HEK293 (cell line): ENCODE measurements at regions not wholly inside any gene's neighbourhood (a gene's known extent, or its start where the extent isn't known, plus 50 kb on each side); places are given as distances from the start of the nearest gene placed in this dataset.

Experiments used
- CTCF ChIA-PET: fragments of 350-600 bp; formaldehyde crosslinking; extraction: SDS; loops from one replicate; lab custom pipeline; 2021; ENCODE audit warnings: antibody characterized with exemption; lab: Yijun Ruan, JAX
- POLR2A ChIA-PET: fragments of 300-600 bp; formaldehyde crosslinking; extraction: SDS; loops from one replicate; lab custom pipeline; 2020; ENCODE audit warnings: antibody characterized with exemption, inconsistent platforms; lab: Yijun Ruan, JAX
- H3K27ac ChIP-seq: fragments of 200-500 bp; sonication (Bioruptor generic); 2 replicates; pipeline ENCODE4 v1.5.1; 2014; ENCODE audit warnings: low read depth, low read length, control low read depth, inconsistent platforms; ENCODE audit errors: extremely low read depth
- H3K36me3 ChIP-seq, 2 experiments: fragments of 200-500 bp in 1 of 2; sonication (Bioruptor generic) in 1 of 2; 1 replicate in 1 of 2; 2 replicates in 1 of 2; pipeline ENCODE4 v1.5.1; 2014 to 2017; ENCODE audit warnings: inconsistent platforms in 2 of 2, low read length in 2 of 2; ENCODE audit not compliant: control insufficient read depth in 2 of 2, insufficient read depth in 1 of 2
- H3K4me1 ChIP-seq: fragments of 200-500 bp; sonication (Bioruptor generic); 2 replicates; pipeline ENCODE4 v1.5.1; 2014; ENCODE audit warnings: mild to moderate bottlenecking, low read length, inconsistent platforms; ENCODE audit not compliant: control insufficient read depth, insufficient read depth
- H3K4me3 ChIP-seq: 2 replicates; pipeline ENCODE4 v1.5.1; 2011; ENCODE audit warnings: low read depth, mild to moderate bottlenecking, control low read depth, low read length, moderate library complexity
- H3K9me3 ChIP-seq: fragments of 200-500 bp; sonication (Bioruptor generic); 2 replicates; pipeline ENCODE4 v1.5.1; 2014; ENCODE audit warnings: low read depth, low read length, inconsistent platforms; ENCODE audit not compliant: control insufficient read depth, insufficient read depth
- BCL11B ChIP-seq: fragments of 450-650 bp; formaldehyde crosslinking; IDR thresholded peaks from 2 replicates; pipeline ENCODE4 v1.5.1; 2016; ENCODE audit warnings: low read depth, missing biosample characterization, missing genetic modification characterization
- KLF7 ChIP-seq: fragments of 450-650 bp; formaldehyde crosslinking; IDR thresholded peaks from 2 replicates; pipeline ENCODE4 v1.5.1; 2016; ENCODE audit warnings: missing biosample characterization, missing genetic modification characterization, borderline replicate concordance
- MEIS1 ChIP-seq: sonication (generic); formaldehyde crosslinking; IDR thresholded peaks from 2 replicates; pipeline ENCODE4 v1.8.1; 2022; ENCODE audit warnings: missing genetic modification reagents, mild to moderate bottlenecking, borderline replicate concordance
- SP7 ChIP-seq: fragments of 450-650 bp; formaldehyde crosslinking; IDR thresholded peaks from 2 replicates; pipeline ENCODE4 v1.5.1; 2016; ENCODE audit warnings: missing biosample characterization, missing genetic modification characterization
- TCF7L2 ChIP-seq: IDR thresholded peaks from 2 replicates; pipeline ENCODE4 v1.6.1; 2011; ENCODE audit warnings: low read depth, mild to moderate bottlenecking, inconsistent platforms, low read length, moderate library complexity, borderline replicate concordance
- YY2 ChIP-seq: fragments of 450-650 bp; formaldehyde crosslinking; IDR thresholded peaks from 2 replicates; pipeline ENCODE4 v1.5.1; 2016; ENCODE audit warnings: missing biosample characterization, missing genetic modification characterization
- ZBTB8A ChIP-seq: fragments of 450-650 bp; formaldehyde crosslinking; IDR thresholded peaks from 2 replicates; pipeline ENCODE4 v1.5.1; 2016; ENCODE audit warnings: missing biosample characterization, missing genetic modification characterization
- ZNF121 ChIP-seq: fragments of 450-650 bp; formaldehyde crosslinking; IDR thresholded peaks from 2 replicates; pipeline ENCODE4 v1.5.1; 2016; ENCODE audit warnings: missing biosample characterization, missing genetic modification characterization
- ZNF157 ChIP-seq: fragments of 450-650 bp; formaldehyde crosslinking; IDR thresholded peaks from 2 replicates; pipeline ENCODE4 v1.5.1; 2016; ENCODE audit warnings: missing biosample characterization, missing genetic modification characterization
- ZNF184 ChIP-seq: fragments of 450-650 bp; IDR thresholded peaks from 2 replicates; pipeline ENCODE4 v1.5.1; 2018; ENCODE audit warnings: missing biosample characterization, mild to moderate bottlenecking, missing genetic modification characterization
- ZNF2 ChIP-seq: fragments of 450-650 bp; formaldehyde crosslinking; IDR thresholded peaks from 2 replicates; pipeline ENCODE4 v1.5.1; 2016; ENCODE audit warnings: missing biosample characterization, missing genetic modification characterization
- ZNF274 ChIP-seq, 2 experiments: fragments of 200-500 bp in 1 of 2; fragments of 450-650 bp in 1 of 2; sonication (Bioruptor generic) in 1 of 2; formaldehyde crosslinking in 1 of 2; IDR thresholded peaks; 2 replicates each; pipeline versions ENCODE4 v1.5.1 to v1.6.1; 2014 to 2016; ENCODE audit warnings: borderline replicate concordance in 1 of 2, inconsistent platforms in 1 of 2, low read length in 1 of 2, missing biosample characterization in 1 of 2, missing genetic modification characterization in 1 of 2
- ZNF404 ChIP-seq: fragments of 450-650 bp; formaldehyde crosslinking; IDR thresholded peaks from 2 replicates; pipeline ENCODE4 v1.5.1; 2017; ENCODE audit warnings: missing biosample characterization, missing genetic modification characterization
- ZNF560 ChIP-seq: fragments of 450-650 bp; formaldehyde crosslinking; IDR thresholded peaks from 2 replicates; pipeline ENCODE4 v1.5.1; 2017; ENCODE audit warnings: missing biosample characterization, missing genetic modification characterization, borderline replicate concordance
- ZNF571 ChIP-seq: fragments of 450-650 bp; formaldehyde crosslinking; IDR thresholded peaks from 2 replicates; pipeline ENCODE4 v1.5.0; 2017; ENCODE audit warnings: missing biosample characterization, missing genetic modification characterization
- ZNF629 ChIP-seq: fragments of 450-650 bp; formaldehyde crosslinking; IDR thresholded peaks from 2 replicates; pipeline ENCODE4 v1.5.1; 2017; ENCODE audit warnings: missing biosample characterization, missing genetic modification characterization
- ZNF707 ChIP-seq: fragments of 450-650 bp; formaldehyde crosslinking; IDR thresholded peaks from 2 replicates; pipeline ENCODE4 v1.5.1; 2016; ENCODE audit warnings: missing biosample characterization, missing genetic modification characterization
- ZNF76 ChIP-seq: fragments of 450-650 bp; formaldehyde crosslinking; IDR thresholded peaks from 2 replicates; pipeline ENCODE4; 2016; ENCODE audit warnings: low read depth, missing biosample characterization, missing genetic modification characterization, borderline replicate concordance
- ZNF768 ChIP-seq: fragments of 450-650 bp; formaldehyde crosslinking; IDR thresholded peaks from 2 replicates; pipeline ENCODE4 v1.5.1; 2018; ENCODE audit warnings: missing biosample characterization, mild to moderate bottlenecking, missing genetic modification characterization
- ZNF785 ChIP-seq: fragments of 450-650 bp; formaldehyde crosslinking; IDR thresholded peaks from 2 replicates; pipeline ENCODE4 v1.5.1; 2016; ENCODE audit warnings: missing biosample characterization, missing genetic modification characterization
- ZNF792 ChIP-seq: fragments of 450-650 bp; formaldehyde crosslinking; IDR thresholded peaks from 2 replicates; pipeline ENCODE4 v1.5.1; 2016; ENCODE audit warnings: missing biosample characterization, missing genetic modification characterization
- TF ChIP-seq, protein P1 (sequence below): fragments of 450-650 bp; formaldehyde crosslinking; IDR thresholded peaks from 2 replicates; pipeline ENCODE4 v1.5.1; 2017; ENCODE audit warnings: missing biosample characterization, missing genetic modification characterization
- TF ChIP-seq, protein P2 (sequence below): fragments of 450-650 bp; formaldehyde crosslinking; IDR thresholded peaks from 2 replicates; pipeline ENCODE4 v1.5.1; 2016; ENCODE audit warnings: missing biosample characterization, missing genetic modification characterization
- TF ChIP-seq, protein P3 (sequence below): fragments of 450-650 bp; formaldehyde crosslinking; IDR thresholded peaks from 2 replicates; pipeline ENCODE4 v1.5.1; 2016; ENCODE audit warnings: missing biosample characterization, missing genetic modification characterization, borderline replicate concordance

DNA sequence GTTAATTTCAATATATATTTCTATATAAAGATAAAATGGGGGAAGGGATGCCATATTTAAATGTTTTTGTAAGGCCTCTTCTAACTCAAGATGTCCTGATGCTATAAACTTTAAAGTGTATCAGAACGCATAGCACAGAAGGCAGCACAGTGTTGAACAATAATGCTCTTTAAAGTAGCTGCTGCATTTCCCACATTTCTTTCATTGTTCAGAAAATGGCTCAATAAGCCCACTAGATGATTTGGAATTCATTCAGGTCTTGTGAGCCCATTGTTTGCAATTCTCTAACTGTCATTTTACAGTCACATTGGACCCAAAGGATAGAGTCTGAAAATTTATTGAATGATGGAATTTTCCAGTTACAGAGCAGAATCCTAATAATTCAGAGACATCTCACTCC, 64.0 kb upstream of the PCED1B start:
- Histone ChIP-seq H3K9me3 (no peaks in the 10 kb centered on the region), H3K4me3 (no peak overlapping the region), H3K4me1 (no peaks in the 10 kb centered on the region), H3K27ac (no peak overlapping the region), H3K36me3 (no peaks in the 10 kb centered on the region)
- TF ChIP-seq SP7 (tag by site-specific recombination), result no peak
- ChIA-PET CTCF (interaction anchor here (0.6 to 0.7 kb wide), 2 partner anchors 16 to 295 kb away, joined by 3 read pairs; no protein-coding TSS in a partner anchor), POLR2A (no interaction called here)

DNA sequence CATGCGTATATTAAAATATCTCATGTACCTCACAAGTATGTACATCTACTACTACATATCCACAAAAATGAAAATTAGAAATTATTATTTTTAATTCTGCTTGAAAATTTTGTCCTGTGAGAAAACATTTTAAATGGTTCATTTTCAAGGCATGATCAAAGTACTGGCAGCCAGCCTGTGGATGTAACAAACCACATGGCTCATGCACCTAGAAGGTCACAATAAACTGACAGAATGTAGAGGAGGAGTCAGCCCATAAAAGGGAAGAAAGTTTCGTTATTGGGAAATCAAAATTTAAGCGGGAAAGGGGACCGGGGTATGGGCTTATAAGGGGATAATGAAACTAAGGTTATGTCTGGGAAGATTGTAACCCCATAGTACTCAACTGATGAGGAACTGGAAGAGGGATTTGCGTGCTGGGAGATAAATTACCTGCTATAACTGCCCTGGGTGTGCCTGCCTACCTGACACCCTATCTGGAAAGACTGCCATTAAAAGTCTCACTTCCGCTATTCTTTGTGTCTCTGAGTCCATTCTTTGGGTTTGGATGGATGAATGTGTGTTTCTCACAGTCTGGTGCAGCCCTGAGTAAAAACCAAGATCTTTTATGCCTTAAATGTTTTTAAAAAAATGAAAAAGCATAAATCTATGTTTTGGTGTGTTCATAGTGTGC, 62.2 kb upstream of the PCED1B start:
- H3K4me1 ChIP-seq, result no peaks in the 10 kb centered on the region
- CTCF ChIA-PET, result interaction anchor here (0.9 kb wide), 1 partner anchor 9 kb away, joined by 3 read pairs; no protein-coding TSS in a partner anchor
- no peak for TF ChIP-seq ZNF184 (tag by site-specific recombination)
- TF ChIP-seq ZNF792 (tag by site-specific recombination), result no peak
- TF ChIP-seq YY2 (tag by site-specific recombination), result no peak
- TF ChIP-seq TCF7L2, result no peak
- no peak for TF ChIP-seq ZNF2
- TF ChIP-seq, protein P1, sequence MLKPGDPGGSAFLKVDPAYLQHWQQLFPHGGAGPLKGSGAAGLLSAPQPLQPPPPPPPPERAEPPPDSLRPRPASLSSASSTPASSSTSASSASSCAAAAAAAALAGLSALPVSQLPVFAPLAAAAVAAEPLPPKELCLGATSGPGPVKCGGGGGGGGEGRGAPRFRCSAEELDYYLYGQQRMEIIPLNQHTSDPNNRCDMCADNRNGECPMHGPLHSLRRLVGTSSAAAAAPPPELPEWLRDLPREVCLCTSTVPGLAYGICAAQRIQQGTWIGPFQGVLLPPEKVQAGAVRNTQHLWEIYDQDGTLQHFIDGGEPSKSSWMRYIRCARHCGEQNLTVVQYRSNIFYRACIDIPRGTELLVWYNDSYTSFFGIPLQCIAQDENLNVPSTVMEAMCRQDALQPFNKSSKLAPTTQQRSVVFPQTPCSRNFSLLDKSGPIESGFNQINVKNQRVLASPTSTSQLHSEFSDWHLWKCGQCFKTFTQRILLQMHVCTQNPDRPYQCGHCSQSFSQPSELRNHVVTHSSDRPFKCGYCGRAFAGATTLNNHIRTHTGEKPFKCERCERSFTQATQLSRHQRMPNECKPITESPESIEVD (tag by site-specific recombination), result no peak
- TF ChIP-seq, protein P2, sequence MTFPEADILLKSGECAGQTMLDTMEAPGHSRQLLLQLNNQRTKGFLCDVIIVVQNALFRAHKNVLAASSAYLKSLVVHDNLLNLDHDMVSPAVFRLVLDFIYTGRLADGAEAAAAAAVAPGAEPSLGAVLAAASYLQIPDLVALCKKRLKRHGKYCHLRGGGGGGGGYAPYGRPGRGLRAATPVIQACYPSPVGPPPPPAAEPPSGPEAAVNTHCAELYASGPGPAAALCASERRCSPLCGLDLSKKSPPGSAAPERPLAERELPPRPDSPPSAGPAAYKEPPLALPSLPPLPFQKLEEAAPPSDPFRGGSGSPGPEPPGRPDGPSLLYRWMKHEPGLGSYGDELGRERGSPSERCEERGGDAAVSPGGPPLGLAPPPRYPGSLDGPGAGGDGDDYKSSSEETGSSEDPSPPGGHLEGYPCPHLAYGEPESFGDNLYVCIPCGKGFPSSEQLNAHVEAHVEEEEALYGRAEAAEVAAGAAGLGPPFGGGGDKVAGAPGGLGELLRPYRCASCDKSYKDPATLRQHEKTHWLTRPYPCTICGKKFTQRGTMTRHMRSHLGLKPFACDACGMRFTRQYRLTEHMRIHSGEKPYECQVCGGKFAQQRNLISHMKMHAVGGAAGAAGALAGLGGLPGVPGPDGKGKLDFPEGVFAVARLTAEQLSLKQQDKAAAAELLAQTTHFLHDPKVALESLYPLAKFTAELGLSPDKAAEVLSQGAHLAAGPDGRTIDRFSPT (tag by site-specific recombination), result no peak
- no peak for TF ChIP-seq ZNF629 (tag by site-specific recombination)
- no peak for TF ChIP-seq BCL11B
- no peak for TF ChIP-seq KLF7 (tag by site-specific recombination)
- TF ChIP-seq ZNF571, result no peak
- no peak for TF ChIP-seq ZBTB8A (tag by site-specific recombination)
- TF ChIP-seq, all 188 proteins: peak for 0
- Histone ChIP-seq H3K27ac (no peak overlapping the region), H3K36me3 (no peaks in the 10 kb centered on the region), H3K9me3 (no peaks in the 10 kb centered on the region), H3K4me3 (no peak overlapping the region)
- POLR2A ChIA-PET, result no interaction called here

DNA sequence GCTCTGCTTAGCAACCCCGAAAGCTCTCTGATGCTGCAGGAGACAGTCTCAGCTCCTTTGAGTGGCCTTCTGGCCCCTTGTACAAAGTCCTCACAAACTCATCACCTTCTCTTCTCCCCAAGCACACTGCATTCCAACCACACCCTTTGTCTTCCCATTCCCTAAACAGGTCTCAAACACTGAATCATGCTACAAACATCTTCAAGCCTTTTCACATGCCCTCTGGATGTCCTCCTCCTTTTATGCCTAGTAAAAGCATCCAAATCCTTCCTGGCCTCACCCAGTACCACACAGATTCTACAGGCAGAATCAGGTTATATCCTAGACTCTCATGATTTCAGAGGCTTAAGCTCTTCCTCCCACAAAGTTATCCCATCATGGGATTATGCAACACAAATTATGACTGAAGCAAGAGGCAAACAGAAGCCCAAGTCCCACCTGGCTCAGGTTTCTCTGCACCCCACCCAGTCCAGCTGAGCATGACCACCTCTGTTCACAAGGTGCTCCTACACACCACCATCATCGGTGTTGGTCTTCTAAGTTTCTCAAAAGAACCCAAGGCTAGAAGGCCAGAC, 61.4 kb upstream of the PCED1B start:
- Histone ChIP-seq H3K9me3 (no peaks in the 10 kb centered on the region), H3K4me3 (no peak overlapping the region)
- CTCF ChIA-PET, result interaction anchor here (0.6 to 0.9 kb wide), 2 partner anchors 10 to 674 kb away, joined by 3 to 4 read pairs; no protein-coding TSS in a partner anchor

More for the DNA sequence above, 61.4 kb upstream of the PCED1B start:
- no peaks in the 10 kb centered on the region for H3K4me1 ChIP-seq
- TF ChIP-seq ZNF157 (tag by site-specific recombination) (no peak), MEIS1 (CRISPR knock-in tag) (no peak), ZNF768 (tag by site-specific recombination) (no peak), ZNF121 (tag by site-specific recombination) (no peak), ZNF785 (tag by site-specific recombination) (no peak), ZNF560 (tag by site-specific recombination) (no peak), ZNF76 (no peak), ZNF274 (IDR thresholded peaks at IDR 0.05; ENCODE audit: low read length) (no peak), ZNF274 (tag by site-specific recombination; IDR thresholded peaks at IDR 0.05; ENCODE audit: borderline replicate concordance) (no peak), ZNF707 (tag by site-specific recombination) (no peak), ZNF404 (no peak)
- TF ChIP-seq, protein P3, sequence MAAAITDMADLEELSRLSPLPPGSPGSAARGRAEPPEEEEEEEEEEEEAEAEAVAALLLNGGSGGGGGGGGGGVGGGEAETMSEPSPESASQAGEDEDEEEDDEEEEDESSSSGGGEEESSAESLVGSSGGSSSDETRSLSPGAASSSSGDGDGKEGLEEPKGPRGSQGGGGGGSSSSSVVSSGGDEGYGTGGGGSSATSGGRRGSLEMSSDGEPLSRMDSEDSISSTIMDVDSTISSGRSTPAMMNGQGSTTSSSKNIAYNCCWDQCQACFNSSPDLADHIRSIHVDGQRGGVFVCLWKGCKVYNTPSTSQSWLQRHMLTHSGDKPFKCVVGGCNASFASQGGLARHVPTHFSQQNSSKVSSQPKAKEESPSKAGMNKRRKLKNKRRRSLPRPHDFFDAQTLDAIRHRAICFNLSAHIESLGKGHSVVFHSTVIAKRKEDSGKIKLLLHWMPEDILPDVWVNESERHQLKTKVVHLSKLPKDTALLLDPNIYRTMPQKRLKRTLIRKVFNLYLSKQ (tag by site-specific recombination), result no peak
- no peaks in the 10 kb centered on the region for H3K36me3 ChIP-seq
- H3K27ac ChIP-seq, result no peak overlapping the region
- POLR2A ChIA-PET, result no interaction called here
